ENCODE measurements at regions not wholly inside any gene's neighbourhood (a gene's known extent, or its start where the extent isn't known, plus 50 kb on each side); places are given as distances from the start of the nearest gene placed in this dataset.

- Histone ChIP-seq H3K36me3 (no peaks in the 10 kb centered on the region), H3K9me3 (ENCODE audit: severe bottlenecking) (no peaks in the 10 kb centered on the region), H3K27ac (no peak overlapping the region), H3K4me3 (ENCODE audit: low read depth, low read length) (no peak overlapping the region), H3K27me3 (ENCODE audit: insufficient read depth, low read depth, severe bottlenecking) (peaks cover 3% of the 10 kb centered on the region)
- DNase-seq = no peak
- TF ChIP-seq CTCF (IDR thresholded peaks at IDR 0.05; ENCODE audit: low read depth, low read length) = no peak
Observed at GRCh38 chrX:146409528-146409927, 400.0 kb upstream of the CXorf51B start.

DNA sequence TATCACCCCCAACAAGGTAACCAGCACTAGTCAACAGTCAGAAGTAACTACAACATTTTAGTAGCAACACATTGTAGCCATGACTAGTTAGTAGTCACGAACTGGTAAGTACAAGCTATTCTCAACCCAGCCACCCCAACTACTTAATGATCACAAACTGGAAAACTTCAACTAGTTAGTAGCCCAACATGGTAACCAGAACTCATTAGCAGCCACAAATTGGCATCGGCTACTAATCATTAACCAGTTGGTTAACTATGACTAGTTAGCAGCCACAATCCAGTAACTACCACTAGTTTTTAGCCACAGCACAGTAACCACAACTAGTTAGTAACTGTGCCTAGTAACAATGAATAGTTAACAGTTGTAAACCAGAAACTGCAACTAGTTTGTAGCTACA, 385.1 kb upstream of the CXorf51B start:
- H3K36me3 ChIP-seq = no peaks in the 10 kb centered on the region
- no peak for TF ChIP-seq CTCF (IDR thresholded peaks at IDR 0.05; ENCODE audit: low read depth, low read length)
- H3K27me3 ChIP-seq (ENCODE audit: insufficient read depth, low read depth, severe bottlenecking) = peaks cover 21% of the 10 kb centered on the region
- no peaks in the 10 kb centered on the region for H3K9me3 ChIP-seq (ENCODE audit: severe bottlenecking)
- H3K4me3 ChIP-seq (ENCODE audit: low read depth, low read length) = no peak overlapping the region
- no peak for DNase-seq
- no peak overlapping the region for H3K27ac ChIP-seq

DNA sequence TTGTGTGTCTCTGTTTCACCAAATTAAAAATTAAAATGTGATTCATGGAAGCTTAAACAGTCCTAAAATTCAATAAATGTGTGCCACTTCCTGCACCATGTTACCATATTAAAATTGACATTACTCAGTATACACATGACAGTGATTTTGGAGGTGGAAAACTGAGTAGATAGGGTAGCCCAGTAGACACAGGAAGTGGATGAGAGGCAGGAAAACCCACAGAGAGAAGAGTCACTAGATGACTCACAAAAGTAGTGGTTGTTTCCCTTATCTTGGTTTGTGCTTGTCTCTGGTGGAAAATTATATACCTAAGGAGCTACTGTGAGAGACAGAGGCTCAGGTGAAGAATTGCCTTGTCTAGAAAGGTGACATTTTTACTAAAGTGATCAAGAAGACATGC, 375.8 kb upstream of the CXorf51B start:
- no peak overlapping the region for H3K4me3 ChIP-seq (ENCODE audit: low read depth, low read length)
- no peaks in the 10 kb centered on the region for H3K36me3 ChIP-seq
- no peak for DNase-seq
- no peaks in the 10 kb centered on the region for H3K9me3 ChIP-seq (ENCODE audit: severe bottlenecking)
- peaks cover 20% of the 10 kb centered on the region for H3K27me3 ChIP-seq (ENCODE audit: insufficient read depth, low read depth, severe bottlenecking)
- no peak overlapping the region for H3K27ac ChIP-seq
- no peak for TF ChIP-seq CTCF (IDR thresholded peaks at IDR 0.05; ENCODE audit: low read depth, low read length)

DNA sequence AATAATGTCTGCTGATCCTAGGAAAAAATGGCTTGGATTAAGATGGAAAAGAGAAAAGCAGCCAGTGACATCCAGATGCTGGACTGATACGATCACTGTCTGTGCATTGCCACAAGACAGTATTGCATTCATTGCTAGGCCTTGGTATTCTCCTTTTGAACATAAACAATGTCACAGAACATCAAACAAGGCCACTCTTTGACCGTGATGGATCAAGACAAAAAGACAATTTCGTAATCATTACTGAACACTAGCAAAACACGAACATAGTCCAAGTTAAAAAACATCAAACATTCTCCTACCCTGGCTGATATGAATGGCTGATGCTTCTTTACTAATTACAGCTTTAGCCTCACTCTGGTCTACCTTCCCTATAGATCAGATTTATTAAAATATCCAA, 374.1 kb upstream of the CXorf51B start:
- Histone ChIP-seq H3K27ac (no peak overlapping the region), H3K4me3 (ENCODE audit: low read depth, low read length) (no peak overlapping the region), H3K9me3 (ENCODE audit: severe bottlenecking) (no peaks in the 10 kb centered on the region), H3K36me3 (no peaks in the 10 kb centered on the region), H3K27me3 (ENCODE audit: insufficient read depth, low read depth, severe bottlenecking) (peaks cover 24% of the 10 kb centered on the region)
- TF ChIP-seq CTCF (IDR thresholded peaks at IDR 0.05; ENCODE audit: low read depth, low read length) = no peak
- DNase-seq = no peak

DNA sequence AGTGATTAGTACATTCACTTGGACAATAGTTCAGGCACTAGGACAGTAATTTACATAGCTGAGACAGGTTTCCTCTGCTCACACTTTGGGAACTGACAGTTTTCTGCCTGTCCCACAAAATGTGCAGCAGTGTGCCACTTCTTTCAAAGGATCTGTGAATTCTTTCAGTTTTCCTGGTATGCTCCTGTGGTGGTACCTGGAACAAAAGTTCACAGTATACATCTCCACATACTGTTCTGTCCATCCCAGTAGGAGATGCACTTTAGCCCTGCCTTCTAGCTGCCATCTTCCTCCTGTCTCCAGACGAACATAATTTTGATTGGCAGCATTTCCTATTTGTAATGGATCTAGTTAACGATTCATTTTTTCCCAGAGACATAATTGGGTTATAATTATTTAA, 360.8 kb upstream of the CXorf51B start:
- no peak overlapping the region for H3K27ac ChIP-seq
- H3K4me3 ChIP-seq (ENCODE audit: low read depth, low read length) = no peak overlapping the region
- no peak for DNase-seq
- TF ChIP-seq CTCF (IDR thresholded peaks at IDR 0.05; ENCODE audit: low read depth, low read length) = no peak
- H3K27me3 ChIP-seq (ENCODE audit: insufficient read depth, low read depth, severe bottlenecking) = peaks cover 9% of the 10 kb centered on the region
- no peaks in the 10 kb centered on the region for H3K9me3 ChIP-seq (ENCODE audit: severe bottlenecking)
- H3K36me3 ChIP-seq = no peaks in the 10 kb centered on the region

DNA sequence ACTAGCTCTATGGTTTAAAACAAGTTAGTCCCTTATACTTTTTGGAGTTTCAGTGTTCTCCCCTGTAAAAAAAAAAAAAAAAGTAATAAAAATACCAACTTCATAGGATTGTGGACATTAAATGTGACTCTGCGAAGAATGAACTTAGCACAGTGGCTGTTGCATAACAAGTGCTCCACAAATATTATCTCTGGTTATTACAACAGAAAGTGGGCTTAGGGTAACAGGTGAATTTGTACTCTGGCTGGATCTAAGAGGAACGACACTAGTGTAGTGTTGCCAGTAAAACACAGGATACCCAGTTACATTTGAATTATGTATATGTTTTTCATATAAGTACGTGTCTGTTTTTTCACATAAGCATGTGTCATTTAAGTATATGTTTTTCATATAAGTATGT, 360.3 kb upstream of the CXorf51B start:
- no peak for DNase-seq
- TF ChIP-seq CTCF (IDR thresholded peaks at IDR 0.05; ENCODE audit: low read depth, low read length) = no peak
- Histone ChIP-seq H3K4me3 (ENCODE audit: low read depth, low read length) (no peak overlapping the region), H3K27me3 (ENCODE audit: insufficient read depth, low read depth, severe bottlenecking) (peaks cover 11% of the 10 kb centered on the region), H3K36me3 (no peaks in the 10 kb centered on the region), H3K27ac (no peak overlapping the region), H3K9me3 (ENCODE audit: severe bottlenecking) (no peaks in the 10 kb centered on the region)

Data from WERI-Rb-1 (cell line).